GM18909 (cell line): ENCODE measurements at regions not wholly inside any gene's neighbourhood (a gene's known extent, or its start where the extent isn't known, plus 50 kb on each side); places are given as distances from the start of the nearest gene placed in this dataset.
"Not testable (repeated sequence)": the region's sequence is repeated elsewhere in the genome, so short reads cannot be mapped to it uniquely, and the experiment has no call there.

Experiments used
- ATAC-seq: cut with Tn5 transposase; IDR thresholded peaks from one replicate; pipeline ENCODE4 v1.9.1; 2021; ENCODE audit warnings: mild to moderate bottlenecking; ENCODE audit not compliant: unreplicated experiment, poor library complexity

GRCh38 chr14:97066068-97066899, 269.1 kb downstream of the VRK1 start:
- no peak for ATAC-seq

DNA sequence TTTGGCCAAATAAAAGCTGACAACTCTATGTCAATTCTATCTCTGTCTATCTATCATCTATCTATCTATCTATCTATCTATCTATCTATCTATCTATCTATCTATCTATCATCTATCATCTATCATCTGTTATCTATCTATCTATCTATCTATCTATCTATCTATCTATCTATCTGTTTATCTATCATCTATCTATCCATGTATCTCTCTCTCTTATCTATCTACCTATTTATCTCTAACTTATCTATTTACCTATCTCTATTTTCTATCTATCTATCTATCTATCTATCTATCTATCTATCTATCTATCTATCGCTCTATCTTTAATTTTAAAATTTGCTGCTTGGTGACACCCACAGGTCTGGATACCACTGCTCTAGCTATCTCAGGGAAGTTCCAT, 271.1 kb downstream of the VRK1 start:
- not testable (repeated sequence) for ATAC-seq

GRCh38 chr14:97070259-97070658, 273.1 kb downstream of the VRK1 start:
- no peak for ATAC-seq

- no peak for ATAC-seq
These were observed 274.0 kb downstream of the VRK1 start for GRCh38 chr14:97071177-97071576.

- no peak for ATAC-seq
These were observed 276.4 kb downstream of the VRK1 start for GRCh38 chr14:97073622-97074021.

GRCh38 chr14:97074456-97074855, 277.3 kb downstream of the VRK1 start:
- no peak for ATAC-seq

GRCh38 chr14:97074856-97075255, 277.7 kb downstream of the VRK1 start:
- peak; percentile 58 for ATAC-seq

DNA sequence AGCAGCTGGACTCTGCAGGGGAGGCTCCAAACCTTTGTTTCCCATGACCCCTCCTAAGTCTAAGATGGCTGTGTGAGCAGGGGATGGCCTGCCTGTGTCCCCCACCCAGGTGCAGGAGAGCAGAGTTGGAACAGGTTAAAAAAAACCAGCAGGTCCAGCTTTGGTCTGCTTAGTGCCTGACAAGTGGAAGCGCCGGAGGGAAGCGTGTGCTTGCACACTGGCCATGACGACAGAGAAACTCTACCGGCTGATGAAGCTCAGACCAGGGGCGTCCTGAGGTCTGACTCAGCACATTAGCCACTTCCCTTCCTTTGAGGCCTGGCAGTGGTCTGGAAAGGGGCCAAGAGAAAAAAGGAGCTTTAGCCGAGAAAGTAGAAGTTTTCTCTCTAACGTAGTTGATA, 280.1 kb downstream of the VRK1 start:
- peak; percentile 91 for ATAC-seq

DNA sequence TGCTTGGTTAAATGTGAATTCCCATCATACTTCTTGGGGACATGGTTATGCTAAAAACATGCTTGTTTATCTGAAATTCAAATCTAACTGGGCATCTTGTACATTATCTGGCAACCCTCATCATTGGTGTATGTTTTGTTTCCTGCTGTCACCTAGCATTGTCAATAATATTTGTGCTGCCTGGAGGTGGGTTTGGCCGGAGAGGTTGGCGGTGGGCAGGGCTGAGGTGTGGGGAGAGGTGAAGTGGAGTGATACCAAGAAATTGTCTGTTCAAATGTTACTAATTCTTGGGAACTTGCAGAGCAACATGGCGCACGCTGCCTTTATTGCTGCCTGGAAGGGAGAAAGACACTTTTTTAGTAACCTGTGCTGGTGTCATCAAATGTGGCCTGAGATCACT, 280.5 kb downstream of the VRK1 start:
- ATAC-seq: peak; percentile 31

GRCh38 chr14:97080991-97081390, 283.8 kb downstream of the VRK1 start:
- no peak for ATAC-seq

GRCh38 chr14:97095269-97095668, 298.1 kb downstream of the VRK1 start:
- no peak for ATAC-seq

DNA sequence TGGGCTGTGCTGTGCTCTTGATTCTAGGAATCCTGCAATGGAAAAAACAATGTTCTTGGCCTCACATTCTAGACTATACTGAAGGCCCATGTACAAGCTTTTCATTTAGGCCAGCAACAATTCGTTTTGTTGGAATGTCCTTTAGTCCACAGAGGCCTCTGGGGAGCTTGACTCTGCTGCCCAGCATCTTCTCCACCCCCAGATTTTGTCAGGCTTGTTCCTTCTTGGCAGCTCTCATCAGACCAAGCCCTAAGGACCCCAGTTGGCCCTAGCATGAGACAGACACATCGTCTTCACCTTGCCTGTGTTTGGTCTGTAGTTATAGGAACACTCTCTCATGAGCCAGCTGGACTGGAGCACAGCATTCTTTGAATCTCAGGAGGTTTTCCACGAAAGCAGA, 300.1 kb downstream of the VRK1 start:
- ATAC-seq: no peak

DNA sequence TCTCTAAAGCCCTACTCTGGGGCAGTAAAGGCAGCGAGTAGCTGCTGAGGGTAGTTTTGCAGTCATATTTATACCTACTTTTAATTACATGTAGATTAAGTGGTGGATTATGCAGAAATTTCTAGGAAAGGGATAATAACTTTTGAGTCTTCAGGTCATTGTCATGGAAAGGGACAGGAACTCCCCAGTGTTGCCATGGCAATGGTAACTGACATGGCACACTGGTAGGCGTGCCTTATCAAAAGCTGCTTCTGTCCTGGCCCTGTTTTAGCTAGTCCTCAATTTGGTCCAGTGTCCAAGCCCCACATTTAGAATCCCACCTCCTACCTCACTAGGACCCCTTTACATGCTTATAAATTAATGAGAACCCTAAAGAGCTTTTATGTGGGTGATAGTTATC, 303.1 kb downstream of the VRK1 start:
- no peak for ATAC-seq

- ATAC-seq: no peak
These were observed 304.4 kb downstream of the VRK1 start for GRCh38 chr14:97101561-97101960.

DNA sequence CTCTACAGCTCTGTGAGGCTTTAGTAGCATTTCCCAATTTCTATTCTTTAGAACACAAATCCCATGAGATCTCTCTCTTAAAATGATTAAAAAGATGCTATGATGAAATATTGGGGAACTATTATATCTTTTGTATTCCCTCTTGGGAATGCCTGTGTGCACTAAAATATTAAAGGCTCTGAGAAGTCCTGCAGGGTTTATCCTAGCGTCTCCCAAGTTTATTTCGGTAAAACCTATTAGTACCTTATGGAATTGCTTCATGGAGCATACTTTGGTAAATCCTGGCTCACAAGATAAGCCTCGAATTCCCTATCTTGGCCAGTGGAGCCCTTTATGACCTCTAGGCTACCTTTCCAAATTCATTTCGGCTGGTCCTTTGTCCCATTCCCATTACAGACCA, 306.8 kb downstream of the VRK1 start:
- ATAC-seq: no peak

GRCh38 chr14:97106166-97106565, 309.0 kb downstream of the VRK1 start:
- ATAC-seq: peak; percentile 76

GRCh38 chr14:97106609-97107008, 309.4 kb downstream of the VRK1 start:
- peak; percentile 42 for ATAC-seq

GRCh38 chr14:97107080-97107479, 309.9 kb downstream of the VRK1 start:
- ATAC-seq: no peak

- no peak for ATAC-seq
These were observed 310.6 kb downstream of the VRK1 start for GRCh38 chr14:97107760-97108159.

- no peak for ATAC-seq
These were observed 312.1 kb downstream of the VRK1 start for GRCh38 chr14:97109234-97109633.

DNA sequence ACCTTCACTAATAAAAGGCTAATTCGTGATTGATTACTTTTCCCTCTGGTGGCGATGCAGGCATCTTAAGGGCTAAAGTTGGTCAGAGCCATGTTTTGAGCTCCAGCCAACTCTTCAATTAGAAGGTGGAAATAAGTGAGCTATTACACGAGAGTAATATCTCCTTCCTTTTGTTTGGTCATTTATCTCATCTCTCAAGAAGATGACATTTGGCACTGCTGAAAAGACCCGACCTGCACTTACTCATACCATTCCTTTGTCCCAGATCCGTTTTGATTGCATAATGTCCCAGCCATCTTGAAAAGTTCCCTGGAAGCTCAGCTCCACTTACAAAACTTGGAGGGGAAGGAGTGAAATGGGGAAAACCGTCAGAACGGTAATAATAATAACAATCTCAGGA, 316.2 kb downstream of the VRK1 start:
- no peak for ATAC-seq

GRCh38 chr14:97116546-97116945, 319.4 kb downstream of the VRK1 start:
- no peak for ATAC-seq
